K562 (cell line): ENCODE measurements at regions not wholly inside any gene's neighbourhood (a gene's known extent, or its start where the extent isn't known, plus 50 kb on each side); places are given as distances from the start of the nearest gene placed in this dataset.
A peak's percentile ranks its signal among the peaks of the same experiment; 100 is the strongest.

Source experiments
- ARID1B ChIP-seq: fragments of 450-650 bp; IDR thresholded peaks from 2 replicates; pipeline ENCODE4 v1.6.1; 2016; ENCODE audit warnings: antibody characterized with exemption, mild to moderate bottlenecking, inconsistent platforms
- BCL6 ChIP-seq: fragments of 250-450 bp; sonication (Bioruptor Pico); IDR thresholded peaks from 2 replicates; pipeline ENCODE4 v1.4.0; 2020
- BDP1 ChIP-seq: IDR thresholded peaks from 3 replicates; pipeline ENCODE4 v1.6.1; 2011; ENCODE audit not compliant: insufficient read length, insufficient read depth
- BRF1 ChIP-seq: IDR thresholded peaks from 3 replicates; pipeline ENCODE4 v1.6.1; 2011; ENCODE audit warnings: borderline replicate concordance, mild to moderate bottlenecking; ENCODE audit not compliant: insufficient read length; ENCODE audit errors: extremely low read depth
- DMBX1 ChIP-seq: fragments of 250-450 bp; sonication (Bioruptor Pico); IDR thresholded peaks from 2 replicates; pipeline ENCODE4 v1.8.0; 2022; ENCODE audit warnings: inconsistent platforms, mild to moderate bottlenecking, moderate library complexity, borderline replicate concordance
- EP300 ChIP-seq: IDR thresholded peaks from 2 replicates; pipeline ENCODE4 v1.6.1; 2012; ENCODE audit warnings: low read length, improper control_type of control experiment
- EZH2 ChIP-seq: IDR thresholded peaks from 2 replicates; pipeline ENCODE4 v1.6.1; 2012; ENCODE audit warnings: low read depth, mild to moderate bottlenecking, inconsistent platforms, low read length, borderline replicate concordance
- FIP1L1 ChIP-seq: fragments of 200-400 bp; formaldehyde crosslinking; IDR thresholded peaks from 2 replicates; pipeline ENCODE4 v1.6.1; 2018; ENCODE audit warnings: mild to moderate bottlenecking, low read depth, low read length; ENCODE audit not compliant: poor library complexity, severe bottlenecking
- HDAC1 ChIP-seq, 2 experiments: fragments of 450-650 bp; IDR thresholded peaks; 2 replicates each; pipeline ENCODE4 v1.6.1; 2016 to 2017; ENCODE audit warnings: inconsistent platforms in 1 of 2, mild to moderate bottlenecking in 1 of 2, moderate library complexity in 1 of 2
- HNRNPUL1 ChIP-seq: fragments of 200-400 bp; formaldehyde crosslinking; IDR thresholded peaks from 2 replicates; pipeline ENCODE4 v1.6.1; 2017; ENCODE audit warnings: low read length
- KAT8 ChIP-seq: fragments of 450-650 bp; IDR thresholded peaks from 2 replicates; pipeline ENCODE4 v1.6.1; 2016; ENCODE audit warnings: low read depth, mild to moderate bottlenecking
- KDM1A ChIP-seq, 2 experiments: fragments of 450-650 bp; IDR thresholded peaks; 2 replicates each; pipeline ENCODE4 v1.6.1; 2016; ENCODE audit warnings: mild to moderate bottlenecking in 2 of 2
- KHSRP ChIP-seq: fragments of 450-650 bp; IDR thresholded peaks from 2 replicates; pipeline ENCODE4 v1.6.1; 2017
- PTBP1 ChIP-seq: fragments of 200-400 bp; formaldehyde crosslinking; IDR thresholded peaks from 2 replicates; pipeline ENCODE4 v1.6.1; 2017; ENCODE audit warnings: low read depth, low read length
- PURB ChIP-seq: sonication (generic); formaldehyde crosslinking; IDR thresholded peaks from 2 replicates; pipeline ENCODE4 v1.9.0; 2021; ENCODE audit warnings: low read depth, mild to moderate bottlenecking, missing genetic modification reagents
- RBM15 ChIP-seq: fragments of 200-400 bp; formaldehyde crosslinking; IDR thresholded peaks from 2 replicates; pipeline ENCODE4 v1.6.1; 2018; ENCODE audit warnings: mild to moderate bottlenecking, low read length, moderate library complexity; ENCODE audit not compliant: insufficient read depth
- RBM34 ChIP-seq: fragments of 200-400 bp; formaldehyde crosslinking; IDR thresholded peaks from 2 replicates; pipeline ENCODE4 v1.6.1; 2018; ENCODE audit warnings: low read length, borderline replicate concordance; ENCODE audit not compliant: insufficient read depth
- TGIF2 ChIP-seq: sonication (generic); formaldehyde crosslinking; IDR thresholded peaks from 2 replicates; pipeline ENCODE4 v1.8.1; 2022; ENCODE audit warnings: mild to moderate bottlenecking, missing genetic modification reagents, moderate library complexity
- ZC3H8 ChIP-seq: fragments of 450-650 bp; IDR thresholded peaks from 2 replicates; pipeline ENCODE4 v1.6.1; 2017
- ZSCAN29 ChIP-seq: fragments of 450-650 bp; IDR thresholded peaks from 2 replicates; pipeline ENCODE4 v1.6.1; 2017
- TF ChIP-seq, protein P1 (sequence below): sonication (generic); formaldehyde crosslinking; IDR thresholded peaks from 2 replicates; pipeline ENCODE4 v1.9.0; 2022; ENCODE audit warnings: mild to moderate bottlenecking, missing genetic modification reagents
- TF ChIP-seq, protein P2 (sequence below): sonication (generic); formaldehyde crosslinking; IDR thresholded peaks from 2 replicates; pipeline ENCODE4 v1.4.0; 2020; ENCODE audit warnings: mild to moderate bottlenecking, missing genetic modification reagents
- TF ChIP-seq, protein P3 (sequence below): sonication (generic); formaldehyde crosslinking; IDR thresholded peaks from 2 replicates; pipeline ENCODE4 v1.8.0; 2022; ENCODE audit warnings: missing genetic modification reagents, mild to moderate bottlenecking, borderline replicate concordance
- TF ChIP-seq, protein P4 (sequence below): sonication (generic); formaldehyde crosslinking; IDR thresholded peaks from 2 replicates; pipeline ENCODE4 v1.8.0; 2022; ENCODE audit warnings: mild to moderate bottlenecking, missing genetic modification reagents

DNA sequence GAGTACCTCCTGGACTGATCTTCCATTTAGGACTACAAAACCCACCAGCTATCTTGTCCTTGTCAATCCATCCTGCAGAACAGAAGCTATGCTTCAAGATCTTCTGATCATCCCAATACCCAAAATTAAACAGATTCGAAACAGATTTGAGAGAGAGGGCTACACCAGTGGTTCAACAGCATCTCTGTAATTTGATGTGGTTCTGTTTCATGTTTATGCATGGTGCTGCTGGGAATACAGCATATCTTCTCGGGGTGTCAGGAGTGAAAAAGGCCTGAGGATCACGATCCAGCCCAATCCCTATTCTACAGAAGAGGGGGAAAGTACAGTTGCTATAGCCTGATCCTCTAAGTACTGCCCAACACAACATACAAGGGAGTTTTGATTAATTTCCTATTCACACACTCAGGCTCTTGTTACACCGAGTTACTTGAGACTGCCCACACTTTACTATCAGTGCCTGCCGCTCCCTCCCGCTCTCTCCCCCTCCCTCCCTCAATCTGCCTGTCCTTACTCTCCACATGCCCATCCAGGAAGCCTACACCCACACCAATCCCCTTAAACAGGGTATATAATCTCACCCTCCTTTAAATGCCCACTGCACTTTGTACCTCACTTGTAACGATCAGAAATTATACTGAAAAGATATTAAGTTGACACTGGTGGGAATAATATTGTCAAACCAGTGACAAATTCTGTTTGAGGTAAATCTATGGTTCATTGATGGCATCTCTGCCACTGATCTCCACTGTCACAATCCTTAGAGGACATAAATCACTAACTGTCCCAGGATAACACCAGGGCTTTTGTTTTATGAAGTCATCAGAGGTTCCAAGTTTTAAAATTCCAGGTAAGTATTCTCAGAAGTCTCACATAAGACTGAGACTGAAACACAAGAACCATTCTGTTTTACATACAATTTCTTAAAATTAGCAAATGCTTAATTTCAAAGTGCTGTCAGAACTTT is 89.3 kb upstream of the PLEKHM1 start (continued):
- TF ChIP-seq, protein P1, sequence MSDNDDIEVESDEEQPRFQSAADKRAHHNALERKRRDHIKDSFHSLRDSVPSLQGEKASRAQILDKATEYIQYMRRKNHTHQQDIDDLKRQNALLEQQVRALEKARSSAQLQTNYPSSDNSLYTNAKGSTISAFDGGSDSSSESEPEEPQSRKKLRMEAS (CRISPR knock-in tag), result 0 out of 2 replicates have a peak, but pooled peaks have one; percentile 23
- TF ChIP-seq ZC3H8 (no peak), ARID1B (no peak; the same call in 1 of the 2 replicates), KDM1A (IDR thresholded peaks at IDR 0.05) (peak; percentile 36 to 86; a peak in 3 of 4 replicates), FIP1L1 (no peak), PURB (CRISPR knock-in tag) (no peak), KHSRP (no peak), RBM34 (no peak), HDAC1 (IDR thresholded peaks at IDR 0.05) (peak in 1 of 2 experiments; percentile 52; a peak in 1 of 4 replicates), BCL6 (CRISPR knock-in tag) (no peak), RBM15 (no peak), ZSCAN29 (no peak), PTBP1 (no peak), EZH2 (no peak), TGIF2 (CRISPR knock-in tag) (no peak), HNRNPUL1 (no peak), BDP1 (no peak), BRF1 (no peak), DMBX1 (no peak), KAT8 (no peak), EP300 (peak; percentile 27; the same call in 1 of the 2 replicates)
- TF ChIP-seq, protein P2, sequence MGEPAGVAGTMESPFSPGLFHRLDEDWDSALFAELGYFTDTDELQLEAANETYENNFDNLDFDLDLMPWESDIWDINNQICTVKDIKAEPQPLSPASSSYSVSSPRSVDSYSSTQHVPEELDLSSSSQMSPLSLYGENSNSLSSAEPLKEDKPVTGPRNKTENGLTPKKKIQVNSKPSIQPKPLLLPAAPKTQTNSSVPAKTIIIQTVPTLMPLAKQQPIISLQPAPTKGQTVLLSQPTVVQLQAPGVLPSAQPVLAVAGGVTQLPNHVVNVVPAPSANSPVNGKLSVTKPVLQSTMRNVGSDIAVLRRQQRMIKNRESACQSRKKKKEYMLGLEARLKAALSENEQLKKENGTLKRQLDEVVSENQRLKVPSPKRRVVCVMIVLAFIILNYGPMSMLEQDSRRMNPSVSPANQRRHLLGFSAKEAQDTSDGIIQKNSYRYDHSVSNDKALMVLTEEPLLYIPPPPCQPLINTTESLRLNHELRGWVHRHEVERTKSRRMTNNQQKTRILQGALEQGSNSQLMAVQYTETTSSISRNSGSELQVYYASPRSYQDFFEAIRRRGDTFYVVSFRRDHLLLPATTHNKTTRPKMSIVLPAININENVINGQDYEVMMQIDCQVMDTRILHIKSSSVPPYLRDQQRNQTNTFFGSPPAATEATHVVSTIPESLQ (CRISPR knock-in tag), result no peak
- TF ChIP-seq, protein P3, sequence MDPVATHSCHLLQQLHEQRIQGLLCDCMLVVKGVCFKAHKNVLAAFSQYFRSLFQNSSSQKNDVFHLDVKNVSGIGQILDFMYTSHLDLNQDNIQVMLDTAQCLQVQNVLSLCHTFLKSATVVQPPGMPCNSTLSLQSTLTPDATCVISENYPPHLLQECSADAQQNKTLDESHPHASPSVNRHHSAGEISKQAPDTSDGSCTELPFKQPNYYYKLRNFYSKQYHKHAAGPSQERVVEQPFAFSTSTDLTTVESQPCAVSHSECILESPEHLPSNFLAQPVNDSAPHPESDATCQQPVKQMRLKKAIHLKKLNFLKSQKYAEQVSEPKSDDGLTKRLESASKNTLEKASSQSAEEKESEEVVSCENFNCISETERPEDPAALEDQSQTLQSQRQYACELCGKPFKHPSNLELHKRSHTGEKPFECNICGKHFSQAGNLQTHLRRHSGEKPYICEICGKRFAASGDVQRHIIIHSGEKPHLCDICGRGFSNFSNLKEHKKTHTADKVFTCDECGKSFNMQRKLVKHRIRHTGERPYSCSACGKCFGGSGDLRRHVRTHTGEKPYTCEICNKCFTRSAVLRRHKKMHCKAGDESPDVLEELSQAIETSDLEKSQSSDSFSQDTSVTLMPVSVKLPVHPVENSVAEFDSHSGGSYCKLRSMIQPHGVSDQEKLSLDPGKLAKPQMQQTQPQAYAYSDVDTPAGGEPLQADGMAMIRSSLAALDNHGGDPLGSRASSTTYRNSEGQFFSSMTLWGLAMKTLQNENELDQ (CRISPR knock-in tag), result no peak
- TF ChIP-seq, protein P4, sequence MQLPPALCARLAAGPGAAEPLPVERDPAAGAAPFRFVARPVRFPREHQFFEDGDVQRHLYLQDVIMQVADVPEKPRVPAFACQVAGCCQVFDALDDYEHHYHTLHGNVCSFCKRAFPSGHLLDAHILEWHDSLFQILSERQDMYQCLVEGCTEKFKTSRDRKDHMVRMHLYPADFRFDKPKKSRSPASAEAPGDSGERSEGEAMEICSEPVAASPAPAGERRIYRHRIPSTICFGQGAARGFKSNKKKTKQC (CRISPR knock-in tag), result no peak
